OCI-LY1 (cell line): ENCODE measurements at regions not wholly inside any gene's neighbourhood (a gene's known extent, or its start where the extent isn't known, plus 50 kb on each side); places are given as distances from the start of the nearest gene placed in this dataset.

Experiments
- CTCF ChIP-seq: fragments of 200-600 bp; sonication (generic), shearing (Covaris generic); IDR thresholded peaks from 2 replicates; pipeline ENCODE4 v1.5.1; 2017; ENCODE audit warnings: mild to moderate bottlenecking, antibody characterized with exemption, low read length, moderate library complexity, mixed read lengths
- EZH2 ChIP-seq: fragments of 200-600 bp; sonication (generic), shearing (Covaris generic); IDR thresholded peaks from 2 replicates; pipeline ENCODE4 v1.8.0; 2017; ENCODE audit warnings: borderline replicate concordance, mixed run types, mild to moderate bottlenecking, antibody characterized with exemption, low read length, moderate library complexity, mixed read lengths

DNA sequence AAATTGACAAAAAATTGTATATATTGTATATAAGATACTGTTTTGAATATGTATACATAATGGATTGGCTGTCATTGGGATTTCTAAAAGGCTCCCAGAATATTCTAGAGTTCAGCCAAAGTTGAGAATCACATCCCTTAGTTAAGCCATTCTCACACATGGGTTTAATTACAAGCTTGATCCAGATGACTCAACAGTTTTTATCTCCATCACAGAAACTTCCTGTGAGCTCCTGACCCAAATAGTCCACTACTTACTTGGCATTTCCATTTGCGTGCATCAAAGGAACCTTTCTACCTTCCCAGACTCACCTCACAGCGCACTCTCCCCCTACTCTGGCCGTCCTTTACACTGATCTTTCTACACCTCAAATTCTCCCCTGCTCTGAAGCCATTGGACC is 184.8 kb upstream of the ARHGAP20 start:
- TF ChIP-seq CTCF = no peak
- no peak for TF ChIP-seq EZH2
